ENCODE measurements at regions not wholly inside any gene's neighbourhood (a gene's known extent, or its start where the extent isn't known, plus 50 kb on each side); places are given as distances from the start of the nearest gene placed in this dataset.

- Histone ChIP-seq H3K27me3 (replicated peaks; ENCODE audit: insufficient read depth, low read length) (no peaks in the 10 kb centered on the region), H3F3A (ENCODE audit: insufficient read depth, low read length) (peaks cover 5% of the 10 kb centered on the region; the same call in 1 of the 2 replicates)
Observed at GRCh38 chr5:3680821-3681220, 85.2 kb downstream of the IRX1 start.

DNA sequence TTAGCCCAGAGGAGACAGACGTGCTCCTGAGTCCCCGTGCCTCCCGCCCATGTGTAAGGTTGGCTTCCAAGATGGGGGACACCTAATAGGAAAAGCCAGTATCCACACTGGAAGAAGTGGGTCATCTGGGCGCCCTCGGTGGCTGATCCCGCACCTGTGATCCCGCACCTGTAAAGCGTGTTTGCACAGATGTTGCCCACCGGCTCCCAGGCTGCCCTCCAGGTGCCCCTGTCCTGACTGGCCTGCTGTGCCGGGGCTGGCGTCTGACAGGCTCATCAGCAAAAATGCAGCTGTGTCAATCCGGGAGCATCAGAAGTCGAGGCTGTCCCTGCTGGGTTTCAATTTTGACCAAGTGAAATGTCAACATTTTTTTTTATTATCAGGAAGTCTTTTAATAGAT, 88.5 kb downstream of the IRX1 start:
- peak overlapping the region; percentile 90; the same call in 1 of the 2 replicates for H3K27ac ChIP-seq (ENCODE audit: low read length)
- H3K4me3 ChIP-seq (ENCODE audit: low read length): no peak overlapping the region
- H2AFZ ChIP-seq (ENCODE audit: low read length): no peak overlapping the region; the same call in 1 of the 2 replicates
- no peaks in the 10 kb centered on the region for H3K9me3 ChIP-seq (replicated peaks; ENCODE audit: insufficient read depth, low read length)
- peak overlapping the region; percentile 64; the same call in 1 of the 2 replicates for H3K4me2 ChIP-seq (ENCODE audit: low read depth, low read length)
- TF ChIP-seq EZH2phosphoT487 (IDR thresholded peaks at IDR 0.05; ENCODE audit: low read length) (no peak), CTCF (IDR thresholded peaks at IDR 0.05; ENCODE audit: low read length) (no peak), EZH2 (optimal IDR thresholded peaks at IDR 0.05; ENCODE audit: low read depth, low read length) (no peak)
- H3K4me1 ChIP-seq (ENCODE audit: low read length): peaks cover 10% of the 10 kb centered on the region; the same call in 1 of the 2 replicates
- H4K20me1 ChIP-seq (ENCODE audit: insufficient read depth, low read length): no peaks in the 10 kb centered on the region
- H3K9me2 ChIP-seq (replicated peaks; ENCODE audit: insufficient read depth, low read length): no peaks in the 10 kb centered on the region
- H3K79me2 ChIP-seq (ENCODE audit: low read length): no peaks in the 10 kb centered on the region
- no peak overlapping the region for H3K9ac ChIP-seq (ENCODE audit: low read length)
- no peak for DNase-seq
- no peaks in the 10 kb centered on the region for H3K27me3 ChIP-seq (replicated peaks; ENCODE audit: insufficient read depth, low read length)
- H3F3A ChIP-seq (ENCODE audit: insufficient read depth, low read length): peaks cover 5% of the 10 kb centered on the region; the same call in 1 of the 2 replicates
- no peaks in the 10 kb centered on the region for H3K36me3 ChIP-seq (replicated peaks; ENCODE audit: insufficient read depth, low read length)

More at GRCh38 chr5:3680821-3681220, 85.2 kb downstream of the IRX1 start:
- H3K9me2 ChIP-seq (replicated peaks; ENCODE audit: insufficient read depth, low read length): no peaks in the 10 kb centered on the region
- H3K4me3 ChIP-seq (ENCODE audit: low read length): no peak overlapping the region
- no peak overlapping the region for H3K4me2 ChIP-seq (ENCODE audit: low read depth, low read length)
- H3K27ac ChIP-seq (ENCODE audit: low read length): no peak overlapping the region
- peaks cover 10% of the 10 kb centered on the region; the same call in 1 of the 2 replicates for H3K4me1 ChIP-seq (ENCODE audit: low read length)
- H4K20me1 ChIP-seq (ENCODE audit: insufficient read depth, low read length): no peaks in the 10 kb centered on the region
- no peak for DNase-seq
- no peaks in the 10 kb centered on the region for H3K79me2 ChIP-seq (ENCODE audit: low read length)
- H3K36me3 ChIP-seq (replicated peaks; ENCODE audit: insufficient read depth, low read length): no peaks in the 10 kb centered on the region
- TF ChIP-seq EZH2phosphoT487 (IDR thresholded peaks at IDR 0.05; ENCODE audit: low read length): no peak
- no peak for TF ChIP-seq CTCF (IDR thresholded peaks at IDR 0.05; ENCODE audit: low read length)
- TF ChIP-seq EZH2 (optimal IDR thresholded peaks at IDR 0.05; ENCODE audit: low read depth, low read length): no peak
- H2AFZ ChIP-seq (ENCODE audit: low read length): no peak overlapping the region
- no peak overlapping the region for H3K9ac ChIP-seq (ENCODE audit: low read length)
- H3K9me3 ChIP-seq (replicated peaks; ENCODE audit: insufficient read depth, low read length): no peaks in the 10 kb centered on the region

GRCh38 chr5:3684771-3685354, 89.2 kb downstream of the IRX1 start:
- H3K4me2 ChIP-seq (ENCODE audit: low read depth, low read length): peak overlapping the region; percentile 64
- no peaks in the 10 kb centered on the region for H4K20me1 ChIP-seq (ENCODE audit: insufficient read depth, low read length)
- no peak for DNase-seq
- no peaks in the 10 kb centered on the region for H3K79me2 ChIP-seq (ENCODE audit: low read length)
- no peaks in the 10 kb centered on the region for H3K9me3 ChIP-seq (replicated peaks; ENCODE audit: insufficient read depth, low read length)
- peaks cover 5% of the 10 kb centered on the region; the same call in 1 of the 2 replicates for H3F3A ChIP-seq (ENCODE audit: insufficient read depth, low read length)
- no peaks in the 10 kb centered on the region for H3K9me2 ChIP-seq (replicated peaks; ENCODE audit: insufficient read depth, low read length)
- H2AFZ ChIP-seq (ENCODE audit: low read length): peak overlapping the region; percentile 11
- no peaks in the 10 kb centered on the region for H3K36me3 ChIP-seq (replicated peaks; ENCODE audit: insufficient read depth, low read length)
- H3K9ac ChIP-seq (ENCODE audit: low read length): peak overlapping the region; percentile 45
- peaks cover 10% of the 10 kb centered on the region; the same call in 1 of the 2 replicates for H3K4me1 ChIP-seq (ENCODE audit: low read length)
- TF ChIP-seq CTCF (IDR thresholded peaks at IDR 0.05; ENCODE audit: low read length): no peak
- no peak for TF ChIP-seq EZH2phosphoT487 (IDR thresholded peaks at IDR 0.05; ENCODE audit: low read length)
- TF ChIP-seq EZH2 (optimal IDR thresholded peaks at IDR 0.05; ENCODE audit: low read depth, low read length): no peak
- H3K27ac ChIP-seq (ENCODE audit: low read length): peak overlapping the region; percentile 90
- H3K4me3 ChIP-seq (ENCODE audit: low read length): no peak overlapping the region
- H3K27me3 ChIP-seq (replicated peaks; ENCODE audit: insufficient read depth, low read length): no peaks in the 10 kb centered on the region

All from MM.1S (cell line).